A673 (cell line): ENCODE measurements at regions not wholly inside any gene's neighbourhood (a gene's known extent, or its start where the extent isn't known, plus 50 kb on each side); places are given as distances from the start of the nearest gene placed in this dataset.

Source experiments
- BruUV-seq: library from RNA; stranded (reverse); fragments of 400-500 nt; replicated peaks from 2 replicates; lab custom pipeline; 2021; lab: Mats Ljungman, UMichigan
- CTCF ChIA-PET: fragments of 300-600 bp; sonication (Branson Sonifier 250); formaldehyde crosslinking; loops from one replicate; lab custom pipeline; 2022; ENCODE audit warnings: antibody characterized with exemption; lab: Charles Lee
- POLR2A ChIA-PET: fragments of 300-600 bp; sonication (Branson Sonifier 250); formaldehyde crosslinking; loops from one replicate; lab custom pipeline; 2022; ENCODE audit warnings: antibody characterized with exemption; ENCODE audit not compliant: low non-redundant PET; lab: Charles Lee
- DNase-seq: peaks from one replicate; pipeline ENCODE4 v3.0.0-alpha.2; 2015; ENCODE audit warnings: low spot score
- H3K27ac ChIP-seq: fragments of 200-600 bp; sonication (generic); 2 replicates; pipeline ENCODE4 v1.5.1; 2016; ENCODE audit warnings: mixed run types, low read depth, mild to moderate bottlenecking, mixed read lengths, antibody characterized with exemption, low read length; ENCODE audit not compliant: poor library complexity, severe bottlenecking
- H3K27me3 ChIP-seq: fragments of 200-600 bp; sonication (generic); replicated peaks from 2 replicates; pipeline ENCODE4 v1.6.1; 2017; ENCODE audit warnings: mixed run types, low read depth, mild to moderate bottlenecking, mixed read lengths, antibody characterized with exemption, low read length; ENCODE audit not compliant: insufficient read depth, poor library complexity
- H3K36me3 ChIP-seq: fragments of 200-600 bp; sonication (generic); 2 replicates; pipeline ENCODE4 v1.6.1; 2016; ENCODE audit warnings: mixed run types, mild to moderate bottlenecking, mixed read lengths, antibody characterized with exemption, low read length; ENCODE audit not compliant: insufficient read depth, poor library complexity, severe bottlenecking
- H3K4me1 ChIP-seq: fragments of 200-600 bp; sonication (generic); 2 replicates; pipeline ENCODE4 v1.6.1; 2017; ENCODE audit warnings: mixed run types, mild to moderate bottlenecking, mixed read lengths, antibody characterized with exemption, low read length; ENCODE audit not compliant: insufficient read depth, poor library complexity, severe bottlenecking
- H3K4me3 ChIP-seq: fragments of 200-600 bp; sonication (generic); 2 replicates; pipeline ENCODE4 v1.5.1; 2016; ENCODE audit warnings: low read depth, mixed run types, mild to moderate bottlenecking, mixed read lengths, low read length; ENCODE audit not compliant: poor library complexity, severe bottlenecking
- H3K9me3 ChIP-seq: fragments of 200-600 bp; sonication (generic); 2 replicates; pipeline ENCODE4 v1.6.1; 2016; ENCODE audit warnings: mixed run types, low read depth, mild to moderate bottlenecking, mixed read lengths, antibody characterized with exemption, low read length; ENCODE audit not compliant: poor library complexity, severe bottlenecking
- EZH2 ChIP-seq: fragments of 200-600 bp; sonication (generic); IDR thresholded peaks from 2 replicates; pipeline ENCODE4 v1.6.1; 2017; ENCODE audit warnings: borderline replicate concordance, low read depth, mild to moderate bottlenecking, mixed read lengths, antibody characterized with exemption, low read length; ENCODE audit not compliant: poor library complexity, severe bottlenecking
- intact Hi-C: fragments of 100-400 bp; cut with micrococcal nuclease; formaldehyde crosslinking; loops from one replicate; pipeline ENCODE4 v1.10.0; 2022; ENCODE audit not compliant: unreplicated experiment
- TF ChIP-seq, protein P1 (sequence below): fragments of 300-800, 200-600 bp; sonication (generic); conservative IDR thresholded peaks from 2 replicates; pipeline ENCODE4 v1.5.1; 2017; ENCODE audit warnings: low read depth, mild to moderate bottlenecking, antibody characterized with exemption, low read length, moderate library complexity, mixed read lengths

DNA sequence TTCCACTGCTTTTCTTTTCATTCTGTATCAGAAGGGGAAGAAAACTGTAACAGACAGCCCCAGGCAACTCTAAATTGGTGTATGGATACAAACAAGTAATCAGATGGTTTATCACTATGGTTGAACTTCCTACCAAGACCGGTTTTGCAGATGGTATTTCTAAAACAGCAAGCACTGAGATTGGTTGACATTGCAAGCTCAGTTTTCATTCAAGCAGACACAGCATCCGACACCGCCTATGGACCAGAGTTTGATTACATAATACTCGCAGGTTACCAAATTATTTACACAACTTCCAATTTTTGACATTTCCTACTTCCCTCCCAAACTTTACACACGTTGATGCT is 209.9 kb downstream of the ALDH8A1 start:
- no peaks in the 10 kb centered on the region for H3K27me3 ChIP-seq
- no TSS peak for BruUV-seq
- no peak overlapping the region for H3K27ac ChIP-seq
- ChIA-PET CTCF (no interaction called here), POLR2A (no interaction called here)
- TF ChIP-seq EZH2, result no peak
- TF ChIP-seq, protein P1, sequence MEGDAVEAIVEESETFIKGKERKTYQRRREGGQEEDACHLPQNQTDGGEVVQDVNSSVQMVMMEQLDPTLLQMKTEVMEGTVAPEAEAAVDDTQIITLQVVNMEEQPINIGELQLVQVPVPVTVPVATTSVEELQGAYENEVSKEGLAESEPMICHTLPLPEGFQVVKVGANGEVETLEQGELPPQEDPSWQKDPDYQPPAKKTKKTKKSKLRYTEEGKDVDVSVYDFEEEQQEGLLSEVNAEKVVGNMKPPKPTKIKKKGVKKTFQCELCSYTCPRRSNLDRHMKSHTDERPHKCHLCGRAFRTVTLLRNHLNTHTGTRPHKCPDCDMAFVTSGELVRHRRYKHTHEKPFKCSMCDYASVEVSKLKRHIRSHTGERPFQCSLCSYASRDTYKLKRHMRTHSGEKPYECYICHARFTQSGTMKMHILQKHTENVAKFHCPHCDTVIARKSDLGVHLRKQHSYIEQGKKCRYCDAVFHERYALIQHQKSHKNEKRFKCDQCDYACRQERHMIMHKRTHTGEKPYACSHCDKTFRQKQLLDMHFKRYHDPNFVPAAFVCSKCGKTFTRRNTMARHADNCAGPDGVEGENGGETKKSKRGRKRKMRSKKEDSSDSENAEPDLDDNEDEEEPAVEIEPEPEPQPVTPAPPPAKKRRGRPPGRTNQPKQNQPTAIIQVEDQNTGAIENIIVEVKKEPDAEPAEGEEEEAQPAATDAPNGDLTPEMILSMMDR, result no peak
- peaks cover 17% of the 10 kb centered on the region for H3K4me1 ChIP-seq
- intact Hi-C loops, result no loop called here
- H3K4me3 ChIP-seq, result no peak overlapping the region
- DNase-seq, result no peak
- no peaks in the 10 kb centered on the region for H3K36me3 ChIP-seq
- H3K9me3 ChIP-seq, result no peaks in the 10 kb centered on the region

GRCh38 chr6:134739299-134740026 is 210.4 kb downstream of the ALDH8A1 start:
- intact Hi-C loops, result no loop called here
- ChIA-PET CTCF (no interaction called here), POLR2A (no interaction called here)
- Histone ChIP-seq H3K36me3 (no peaks in the 10 kb centered on the region), H3K4me3 (no peak overlapping the region), H3K9me3 (no peaks in the 10 kb centered on the region), H3K4me1 (peaks cover 17% of the 10 kb centered on the region), H3K27ac (no peak overlapping the region), H3K27me3 (no peaks in the 10 kb centered on the region)
- DNase-seq, result no peak
- BruUV-seq, result no TSS peak
- TF ChIP-seq, protein P1, result no peak
- TF ChIP-seq EZH2, result no peak

DNA sequence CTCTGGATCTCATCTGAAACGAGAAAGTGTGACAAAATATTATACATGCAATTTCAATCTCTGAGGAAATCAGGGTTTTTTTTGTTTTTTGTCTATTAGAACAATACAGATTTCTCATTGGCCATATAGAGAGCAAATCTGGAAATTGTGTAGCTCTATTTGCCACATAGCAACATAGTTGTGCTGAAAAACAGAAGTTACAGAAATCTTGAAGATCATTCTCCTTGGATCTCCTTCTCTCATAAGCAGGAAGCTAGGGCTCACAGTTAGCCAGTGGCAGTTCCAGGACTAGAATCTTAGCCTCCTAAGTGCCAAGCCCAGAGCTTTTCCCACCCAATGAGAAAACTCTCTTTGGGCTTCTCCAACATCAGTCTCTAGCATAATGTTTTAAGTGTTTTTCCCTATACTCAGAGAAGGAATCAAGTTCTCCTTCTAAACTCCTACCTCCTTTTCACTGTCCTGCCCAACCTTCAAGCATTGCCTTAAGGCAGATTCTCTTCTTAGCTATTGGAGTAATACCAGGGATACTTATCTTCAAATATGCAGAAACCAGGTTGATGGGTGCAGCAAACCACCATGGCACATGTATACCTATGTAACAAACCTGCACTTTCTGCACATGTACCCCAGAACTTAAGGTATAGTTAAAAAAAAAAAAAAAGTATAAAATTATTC is 211.6 kb downstream of the ALDH8A1 start:
- intact Hi-C loops, result no loop called here
- POLR2A ChIA-PET, result no interaction called here
- CTCF ChIA-PET, result no interaction called here
- no peak for TF ChIP-seq EZH2
- TF ChIP-seq, protein P1, result no peak
- Histone ChIP-seq H3K36me3 (no peaks in the 10 kb centered on the region), H3K4me3 (no peak overlapping the region), H3K27ac (no peak overlapping the region), H3K4me1 (peaks cover 17% of the 10 kb centered on the region), H3K27me3 (no peaks in the 10 kb centered on the region), H3K9me3 (no peaks in the 10 kb centered on the region)
- no TSS peak for BruUV-seq
- no peak for DNase-seq
